ENCODE measurements at regions not wholly inside any gene's neighbourhood (a gene's known extent, or its start where the extent isn't known, plus 50 kb on each side); places are given as distances from the start of the nearest gene placed in this dataset.

GRCh38 chr11:97359016-97359415 is 969.2 kb downstream of the JRKL start:
- intact Hi-C loops (cut with DNase I) = no loop called here
- DNase-seq (no peak), ATAC-seq (ENCODE audit: poor library complexity) (no peak)

GRCh38 chr11:97361812-97362378 is 972.1 kb downstream of the JRKL start:
- ATAC-seq (ENCODE audit: poor library complexity) = no peak
- DNase-seq = no peak
- intact Hi-C loops (cut with DNase I) = no loop called here

GRCh38 chr11:97363331-97363730 is 973.5 kb downstream of the JRKL start:
- no peak for ATAC-seq (ENCODE audit: poor library complexity)
- DNase-seq = no peak
- intact Hi-C loops (cut with DNase I) = no loop called here

GRCh38 chr11:97364047-97364446 is 974.2 kb downstream of the JRKL start:
- DNase-seq (no peak), ATAC-seq (ENCODE audit: poor library complexity) (no peak)
- intact Hi-C loops (cut with DNase I) = no loop called here

- intact Hi-C loops (cut with DNase I) = no loop called here
- ATAC-seq (ENCODE audit: poor library complexity) (no peak), DNase-seq (no peak)
Observed at GRCh38 chr11:97367406-97368083, 977.7 kb downstream of the JRKL start.

GRCh38 chr11:97389270-97389669 is 999.5 kb downstream of the JRKL start:
- ATAC-seq (ENCODE audit: poor library complexity) = no peak
- intact Hi-C loops (cut with DNase I) = no loop called here
- DNase-seq = no peak

- DNase-seq (no peak), ATAC-seq (ENCODE audit: poor library complexity) (no peak)
- intact Hi-C loops (cut with DNase I) = no loop called here
Observed at GRCh38 chr11:97398246-97398645, 1008.4 kb downstream of the JRKL start.

GRCh38 chr11:97409141-97409540 is 1019.3 kb downstream of the JRKL start:
- intact Hi-C loops (cut with DNase I) = no loop called here
- DNase-seq (no peak), ATAC-seq (ENCODE audit: poor library complexity) (no peak)

- intact Hi-C loops (cut with DNase I) = no loop called here
- ATAC-seq (ENCODE audit: poor library complexity) = no peak
- DNase-seq = no peak
Observed at GRCh38 chr11:97414801-97415200, 1025.0 kb downstream of the JRKL start.

- DNase-seq = no peak
- intact Hi-C loops (cut with DNase I) = no loop called here
- ATAC-seq (ENCODE audit: poor library complexity) = no peak
Observed at GRCh38 chr11:97419729-97420128, 1029.9 kb downstream of the JRKL start.

GRCh38 chr11:97428247-97428790 is 1038.5 kb downstream of the JRKL start:
- ATAC-seq (ENCODE audit: poor library complexity) = peak; percentile 27
- intact Hi-C loops (cut with DNase I) = no loop called here
- no peak for DNase-seq

GRCh38 chr11:97430877-97431276 is 1041.1 kb downstream of the JRKL start:
- intact Hi-C loops (cut with DNase I) = no loop called here
- ATAC-seq (ENCODE audit: poor library complexity) (no peak), DNase-seq (no peak)

- DNase-seq (no peak), ATAC-seq (ENCODE audit: poor library complexity) (no peak)
- intact Hi-C loops (cut with DNase I) = no loop called here
Observed at GRCh38 chr11:97432926-97433325, 1043.1 kb downstream of the JRKL start.

GRCh38 chr11:97445561-97445960 is 1055.7 kb downstream of the JRKL start:
- DNase-seq (no peak), ATAC-seq (ENCODE audit: poor library complexity) (peak; percentile 88)
- intact Hi-C loops (cut with DNase I) = no loop called here

GRCh38 chr11:97451441-97451840 is 1061.6 kb downstream of the JRKL start:
- no peak for DNase-seq
- intact Hi-C loops (cut with DNase I) = no loop called here
- no peak for ATAC-seq (ENCODE audit: poor library complexity)

- intact Hi-C loops (cut with DNase I) = no loop called here
- no peak for DNase-seq
- no peak for ATAC-seq (ENCODE audit: poor library complexity)
Observed at GRCh38 chr11:97454988-97455387, 1065.2 kb downstream of the JRKL start.

- no peak for DNase-seq
- intact Hi-C loops (cut with DNase I) = no loop called here
- ATAC-seq (ENCODE audit: poor library complexity) = no peak
Observed at GRCh38 chr11:97460091-97460490, 1070.3 kb downstream of the JRKL start.

- intact Hi-C loops (cut with DNase I) = no loop called here
- ATAC-seq (ENCODE audit: poor library complexity) (no peak), DNase-seq (no peak)
Observed at GRCh38 chr11:97461044-97461880, 1071.4 kb downstream of the JRKL start.

- ATAC-seq (ENCODE audit: poor library complexity) (no peak), DNase-seq (peak; percentile 37)
- intact Hi-C loops (cut with DNase I) = no loop called here
Observed at GRCh38 chr11:97461934-97462333, 1072.1 kb downstream of the JRKL start.

GRCh38 chr11:97463891-97464290 is 1074.1 kb downstream of the JRKL start:
- ATAC-seq (ENCODE audit: poor library complexity) = no peak

More at GRCh38 chr11:97463891-97464290, 1074.1 kb downstream of the JRKL start:
- no peak for DNase-seq
- intact Hi-C loops (cut with DNase I) = no loop called here

All from Right ventricle myocardium superior (tissue), 1 donor.